Spinal cord (tissue), 9 donors: ENCODE measurements at regions not wholly inside any gene's neighbourhood (a gene's known extent, or its start where the extent isn't known, plus 50 kb on each side); places are given as distances from the start of the nearest gene placed in this dataset.

Source experiments
- DNase-seq, 6 donors: peaks; one replicate each; pipeline versions ENCODE4 v3.0.0 to v3.0.0-alpha.2; 2013 to 2015; ENCODE audit warnings: low spot score in 6 of 6, low read depth in 4 of 6
- H3K27ac ChIP-seq: one replicate; pipeline ENCODE4 v1.5.1; 2013; ENCODE audit warnings: low read depth, low read length, control low read depth
- H3K27me3 ChIP-seq: one replicate; pipeline ENCODE4 v1.6.1; 2013; ENCODE audit warnings: low read length; ENCODE audit not compliant: control insufficient read depth, insufficient read depth
- H3K36me3 ChIP-seq: one replicate; pipeline ENCODE4 v1.6.1; 2013; ENCODE audit warnings: low read length; ENCODE audit not compliant: control insufficient read depth, insufficient read depth
- H3K4me1 ChIP-seq: one replicate; pipeline ENCODE4 v1.6.1; 2013; ENCODE audit warnings: low read length; ENCODE audit not compliant: control insufficient read depth, insufficient read depth
- H3K4me3 ChIP-seq: one replicate; pipeline ENCODE4 v1.5.1; 2013; ENCODE audit warnings: low read depth, low read length, control low read depth
- H3K9me3 ChIP-seq: one replicate; pipeline ENCODE4 v1.6.1; 2013; ENCODE audit warnings: low read length; ENCODE audit not compliant: control insufficient read depth, insufficient read depth
- WGBS: methylation state at CpG from one replicate; pipeline ENCODE4 v1.1.5; 2013; ENCODE audit warnings: missing lambda C conversion rate; ENCODE audit not compliant: insufficient coverage; 5-methylcytosine and 5-hydroxymethylcytosine counted together
- donor health status: healthy.

- H3K4me1 ChIP-seq, result peaks cover under 1% of the 10 kb centered on the region
- no peaks in the 10 kb centered on the region for H3K9me3 ChIP-seq
- no peak for DNase-seq
- no peaks in the 10 kb centered on the region for H3K36me3 ChIP-seq
- H3K27me3 ChIP-seq, result no peaks in the 10 kb centered on the region
- no peak overlapping the region for H3K4me3 ChIP-seq
- no peak overlapping the region for H3K27ac ChIP-seq
- 100% methylated on average over 1 of the region's 7 CpGs for WGBS
Observed at GRCh38 chr19:28876609-28877123, 336.3 kb downstream of the UQCRFS1 start.

GRCh38 chr19:28874742-28875141 lies 338.2 kb downstream of the UQCRFS1 start:
- Histone ChIP-seq H3K27ac (no peak overlapping the region), H3K4me3 (no peak overlapping the region), H3K27me3 (no peaks in the 10 kb centered on the region), H3K36me3 (no peaks in the 10 kb centered on the region), H3K9me3 (no peaks in the 10 kb centered on the region), H3K4me1 (no peaks in the 10 kb centered on the region)
- DNase-seq, result no peak
- 92% methylated on average over 9 of the region's 9 CpGs for WGBS

- no peak for DNase-seq
- Histone ChIP-seq H3K27ac (no peak overlapping the region), H3K27me3 (no peaks in the 10 kb centered on the region), H3K9me3 (no peaks in the 10 kb centered on the region), H3K36me3 (no peaks in the 10 kb centered on the region), H3K4me3 (no peak overlapping the region), H3K4me1 (no peaks in the 10 kb centered on the region)
- WGBS, result 100% methylated on average over 1 of the region's 2 CpGs
Observed at GRCh38 chr19:28873301-28873700, 339.6 kb downstream of the UQCRFS1 start.

GRCh38 chr19:28871099-28871725 lies 341.7 kb downstream of the UQCRFS1 start:
- H3K9me3 ChIP-seq, result no peaks in the 10 kb centered on the region
- H3K27ac ChIP-seq, result no peak overlapping the region
- H3K4me1 ChIP-seq, result no peaks in the 10 kb centered on the region
- H3K36me3 ChIP-seq, result no peaks in the 10 kb centered on the region
- no peaks in the 10 kb centered on the region for H3K27me3 ChIP-seq
- 96% methylated on average over 11 of the region's 12 CpGs for WGBS
- H3K4me3 ChIP-seq, result no peak overlapping the region
- no peak for DNase-seq

GRCh38 chr19:28869459-28869858 lies 343.5 kb downstream of the UQCRFS1 start:
- DNase-seq, result no peak
- no peak overlapping the region for H3K4me3 ChIP-seq
- H3K36me3 ChIP-seq, result no peaks in the 10 kb centered on the region
- 83% methylated on average over 4 of the region's 5 CpGs for whole genome bisulfite sequencing
- no peaks in the 10 kb centered on the region for H3K27me3 ChIP-seq
- H3K27ac ChIP-seq, result no peak overlapping the region
- H3K4me1 ChIP-seq, result no peaks in the 10 kb centered on the region
- H3K9me3 ChIP-seq, result no peaks in the 10 kb centered on the region

- Histone ChIP-seq H3K9me3 (no peaks in the 10 kb centered on the region), H3K4me1 (peaks cover 2% of the 10 kb centered on the region), H3K36me3 (no peaks in the 10 kb centered on the region), H3K4me3 (no peak overlapping the region), H3K27me3 (no peaks in the 10 kb centered on the region), H3K27ac (no peak overlapping the region)
- no peak for DNase-seq
- WGBS, result 93% methylated on average over 5 of the region's 9 CpGs
Observed at GRCh38 chr19:28868836-28869235, 344.1 kb downstream of the UQCRFS1 start.

- Histone ChIP-seq H3K9me3 (no peaks in the 10 kb centered on the region), H3K4me1 (peaks cover 4% of the 10 kb centered on the region), H3K27me3 (no peaks in the 10 kb centered on the region), H3K36me3 (no peaks in the 10 kb centered on the region), H3K4me3 (no peak overlapping the region), H3K27ac (no peak overlapping the region)
- no CpG with 5 or more reads among the region's 4 CpGs for WGBS
- no peak for DNase-seq
Observed at GRCh38 chr19:28867978-28868377, 345.0 kb downstream of the UQCRFS1 start.

GRCh38 chr19:28864577-28865042 lies 348.3 kb downstream of the UQCRFS1 start:
- no peak overlapping the region for H3K27ac ChIP-seq
- WGBS, result 40% methylated on average over 4 of the region's 9 CpGs
- H3K4me3 ChIP-seq, result no peak overlapping the region
- no peaks in the 10 kb centered on the region for H3K36me3 ChIP-seq
- H3K9me3 ChIP-seq, result no peaks in the 10 kb centered on the region
- DNase-seq, result peak in 3 of 6 donors; percentile 5 to 76 (median 61)
- no peaks in the 10 kb centered on the region for H3K27me3 ChIP-seq
- peaks cover 4% of the 10 kb centered on the region for H3K4me1 ChIP-seq

GRCh38 chr19:28864024-28864503 lies 348.9 kb downstream of the UQCRFS1 start:
- Histone ChIP-seq H3K27ac (no peak overlapping the region), H3K9me3 (no peaks in the 10 kb centered on the region), H3K36me3 (no peaks in the 10 kb centered on the region), H3K27me3 (no peaks in the 10 kb centered on the region), H3K4me3 (no peak overlapping the region), H3K4me1 (peaks cover 4% of the 10 kb centered on the region)
- no peak for DNase-seq
- 66% methylated on average over 5 of the region's 8 CpGs for WGBS

- Histone ChIP-seq H3K36me3 (no peaks in the 10 kb centered on the region), H3K4me1 (peaks cover 4% of the 10 kb centered on the region), H3K4me3 (no peak overlapping the region), H3K27ac (no peak overlapping the region), H3K9me3 (no peaks in the 10 kb centered on the region), H3K27me3 (no peaks in the 10 kb centered on the region)
- WGBS, result 53% methylated on average over 2 of the region's 3 CpGs
- no peak for DNase-seq
Observed at GRCh38 chr19:28862238-28862637, 350.7 kb downstream of the UQCRFS1 start.
